Activated CD4-positive, alpha-beta T cell treated with anti-CD3 and anti-CD28 coated beads, Interleukin-2, amount 10 ng/mL, durations not matched to agents 7 days and 5 days (primary cell): ENCODE measurements at regions not wholly inside any gene's neighbourhood (a gene's known extent, or its start where the extent isn't known, plus 50 kb on each side); places are given as distances from the start of the nearest gene placed in this dataset.
A peak's percentile ranks its signal among the peaks of the same experiment; 100 is the strongest.

Experiments used
- CTCF ChIA-PET: fragments of 350-600 bp; sonication (Branson Sonifier 250); formaldehyde crosslinking; loops from one replicate; lab custom pipeline; 2021; ENCODE audit warnings: antibody characterized with exemption; lab: Charles Lee
- POLR2A ChIA-PET: fragments of 350-600 bp; sonication (Branson Sonifier 250); formaldehyde crosslinking; loops from one replicate; lab custom pipeline; 2021; ENCODE audit warnings: antibody characterized with exemption; lab: Charles Lee
- DNase-seq: peaks from one replicate; pipeline ENCODE4 v3.0.0-alpha.2; 2020
- H3K27ac Mint-ChIP-seq: one replicate; pipeline ENCODE4 v1.8.0; 2021; ENCODE audit warnings: mild to moderate bottlenecking, moderate library complexity, mixed read lengths
- H3K27me3 Mint-ChIP-seq: one replicate; pipeline ENCODE4 v1.8.0; 2021; ENCODE audit warnings: mixed read lengths
- H3K36me3 Mint-ChIP-seq: one replicate; pipeline ENCODE4 v1.8.0; 2021; ENCODE audit warnings: low read depth, mixed read lengths
- H3K4me1 Mint-ChIP-seq: one replicate; pipeline ENCODE4 v1.8.0; 2021; ENCODE audit warnings: mixed read lengths
- H3K4me3 Mint-ChIP-seq: one replicate; pipeline ENCODE4 v1.8.0; 2021; ENCODE audit warnings: mild to moderate bottlenecking, moderate library complexity, mixed read lengths
- H3K9me3 Mint-ChIP-seq: one replicate; pipeline ENCODE4 v1.8.0; 2021; ENCODE audit warnings: mixed read lengths

GRCh38 chr21:31502537-31503143 lies 156.9 kb upstream of the SOD1 start:
- Mint-ChIP-seq H3K9me3 (no peaks in the 10 kb centered on the region), H3K4me3 (no peak overlapping the region), H3K27me3 (peaks cover 15% of the 10 kb centered on the region), H3K36me3 (no peaks in the 10 kb centered on the region), H3K4me1 (peaks cover 24% of the 10 kb centered on the region), H3K27ac (no peak overlapping the region)
- ChIA-PET CTCF (no interaction called here), POLR2A (no interaction called here)
- no peak for DNase-seq

DNA sequence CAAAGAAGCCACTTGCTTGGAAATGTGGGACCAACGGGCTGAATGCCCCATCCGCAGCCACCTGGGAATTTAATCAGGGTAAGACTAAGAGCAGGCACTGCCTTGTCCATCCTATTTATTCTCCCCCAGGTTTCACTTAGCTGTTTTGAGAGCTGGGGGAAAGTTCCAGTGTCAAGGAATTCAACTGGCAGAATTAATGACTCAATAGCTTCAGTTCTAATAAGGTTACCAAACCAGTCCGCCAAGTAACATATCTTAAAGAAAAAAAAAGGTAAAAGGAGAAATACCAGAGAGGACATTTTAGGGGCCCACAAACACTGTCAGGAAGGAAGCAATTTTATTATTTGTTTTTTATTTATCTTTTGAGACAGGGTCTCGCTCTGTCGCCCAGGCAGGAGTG lies 157.6 kb upstream of the SOD1 start:
- POLR2A ChIA-PET, result no interaction called here
- Mint-ChIP-seq H3K9me3 (no peaks in the 10 kb centered on the region), H3K27ac (no peak overlapping the region), H3K36me3 (no peaks in the 10 kb centered on the region), H3K4me3 (no peak overlapping the region), H3K4me1 (peaks cover 21% of the 10 kb centered on the region), H3K27me3 (peaks cover 13% of the 10 kb centered on the region)
- CTCF ChIA-PET, result no interaction called here
- DNase-seq, result no peak

GRCh38 chr21:31500982-31501381 lies 156.9 kb upstream of the TIAM1 start:
- Mint-ChIP-seq H3K27ac (peak overlapping the region; percentile 27), H3K36me3 (no peaks in the 10 kb centered on the region), H3K27me3 (peaks cover 9% of the 10 kb centered on the region), H3K4me3 (no peak overlapping the region), H3K9me3 (no peaks in the 10 kb centered on the region), H3K4me1 (peaks cover 13% of the 10 kb centered on the region)
- no peak for DNase-seq
- ChIA-PET CTCF (interaction anchor here (1.4 kb wide), 1 partner anchor 80 kb away, joined by 4 read pairs; no protein-coding TSS in a partner anchor), POLR2A (no interaction called here)

- Mint-ChIP-seq H3K4me1 (peaks cover 6% of the 10 kb centered on the region), H3K36me3 (no peaks in the 10 kb centered on the region), H3K9me3 (no peaks in the 10 kb centered on the region), H3K27ac (no peak overlapping the region), H3K4me3 (no peak overlapping the region), H3K27me3 (peaks cover 4% of the 10 kb centered on the region)
- CTCF ChIA-PET, result interaction anchor here (1.4 kb wide), 1 partner anchor 81 kb away, joined by 4 read pairs; no protein-coding TSS in a partner anchor
- DNase-seq, result no peak
- POLR2A ChIA-PET, result no interaction called here
These were observed 156.0 kb upstream of the TIAM1 start for GRCh38 chr21:31500071-31500470.

- Mint-ChIP-seq H3K9me3 (no peaks in the 10 kb centered on the region), H3K4me3 (no peak overlapping the region), H3K4me1 (peaks cover 2% of the 10 kb centered on the region), H3K36me3 (no peaks in the 10 kb centered on the region), H3K27ac (no peak overlapping the region), H3K27me3 (no peaks in the 10 kb centered on the region)
- ChIA-PET CTCF (interaction anchor here (0.9 kb wide), 1 partner anchor 11 kb away, joined by 3 read pairs; no protein-coding TSS in a partner anchor), POLR2A (no interaction called here)
- DNase-seq, result no peak
These were observed 154.9 kb upstream of the TIAM1 start for GRCh38 chr21:31498985-31499384.

- H3K4me3 Mint-ChIP-seq, result no peak overlapping the region
- no peaks in the 10 kb centered on the region for H3K9me3 Mint-ChIP-seq
- no peak overlapping the region for H3K27ac Mint-ChIP-seq
- no peak for DNase-seq
- H3K36me3 Mint-ChIP-seq, result no peaks in the 10 kb centered on the region
- H3K4me1 Mint-ChIP-seq, result peaks cover 2% of the 10 kb centered on the region
- CTCF ChIA-PET, result interaction anchor here (0.8 kb wide), 1 partner anchor 9 kb away, joined by 3 read pairs; no protein-coding TSS in a partner anchor
- POLR2A ChIA-PET, result no interaction called here
- no peaks in the 10 kb centered on the region for H3K27me3 Mint-ChIP-seq
These were observed 153.9 kb upstream of the TIAM1 start for GRCh38 chr21:31497914-31498313.

GRCh38 chr21:31493350-31493880 lies 149.4 kb upstream of the TIAM1 start:
- no peak for DNase-seq
- Mint-ChIP-seq H3K36me3 (no peaks in the 10 kb centered on the region), H3K27me3 (no peaks in the 10 kb centered on the region)

GRCh38 chr21:31491617-31492016 lies 147.6 kb upstream of the TIAM1 start:
- no peak overlapping the region for H3K27ac Mint-ChIP-seq
- POLR2A ChIA-PET, result no interaction called here
- no peak for DNase-seq
- H3K4me1 Mint-ChIP-seq, result peaks cover 6% of the 10 kb centered on the region
- peaks cover 2% of the 10 kb centered on the region for H3K9me3 Mint-ChIP-seq
- H3K27me3 Mint-ChIP-seq, result no peaks in the 10 kb centered on the region
- H3K4me3 Mint-ChIP-seq, result no peak overlapping the region
- H3K36me3 Mint-ChIP-seq, result no peaks in the 10 kb centered on the region
- CTCF ChIA-PET, result no interaction called here

More at GRCh38 chr21:31493350-31493880, 149.4 kb upstream of the TIAM1 start:
- ChIA-PET POLR2A (no interaction called here), CTCF (interaction anchor here (0.7 to 1.3 kb wide), 2 partner anchors 32 to 66 kb away, joined by 3 to 4 read pairs; no protein-coding TSS in a partner anchor)
- Mint-ChIP-seq H3K27ac (no peak overlapping the region), H3K4me3 (no peak overlapping the region), H3K4me1 (peaks cover 6% of the 10 kb centered on the region), H3K9me3 (peaks cover 2% of the 10 kb centered on the region)

- ChIA-PET POLR2A (no interaction called here), CTCF (no interaction called here)
- Mint-ChIP-seq H3K9me3 (peaks cover 8% of the 10 kb centered on the region), H3K36me3 (no peaks in the 10 kb centered on the region), H3K4me3 (no peak overlapping the region), H3K27me3 (no peaks in the 10 kb centered on the region), H3K4me1 (peaks cover 6% of the 10 kb centered on the region), H3K27ac (no peak overlapping the region)
- DNase-seq, result no peak
These were observed 146.4 kb upstream of the TIAM1 start for GRCh38 chr21:31490443-31490842.

GRCh38 chr21:31489726-31490125 lies 145.7 kb upstream of the TIAM1 start:
- Mint-ChIP-seq H3K27me3 (no peaks in the 10 kb centered on the region), H3K4me3 (no peak overlapping the region), H3K27ac (no peak overlapping the region), H3K9me3 (peaks cover 15% of the 10 kb centered on the region), H3K36me3 (peaks cover 4% of the 10 kb centered on the region), H3K4me1 (peaks cover 6% of the 10 kb centered on the region)
- POLR2A ChIA-PET, result no interaction called here
- DNase-seq, result no peak
- CTCF ChIA-PET, result no interaction called here

DNA sequence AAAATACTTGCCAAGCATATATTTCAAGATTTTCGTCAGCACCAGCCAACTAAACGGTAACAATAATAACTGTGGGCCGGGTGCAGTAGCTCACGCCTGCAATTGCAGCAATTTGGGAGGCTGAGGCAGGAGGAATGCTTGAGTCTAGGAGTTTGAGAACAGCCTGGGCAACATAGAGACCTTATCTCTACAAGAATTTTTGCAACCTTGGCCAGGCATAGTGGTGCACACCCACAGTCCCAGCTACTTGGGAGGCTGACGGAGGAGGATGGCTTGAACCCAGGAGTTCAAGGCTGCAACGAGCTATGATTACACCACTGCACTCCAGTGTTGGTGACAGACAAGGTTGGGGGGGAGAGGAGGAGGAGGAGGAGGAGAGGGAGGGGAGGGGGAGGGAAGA lies 145.0 kb upstream of the TIAM1 start:
- H3K27ac Mint-ChIP-seq, result no peak overlapping the region
- POLR2A ChIA-PET, result no interaction called here
- H3K9me3 Mint-ChIP-seq, result peaks cover 16% of the 10 kb centered on the region
- peaks cover 6% of the 10 kb centered on the region for H3K4me1 Mint-ChIP-seq
- no peak for DNase-seq
- no peaks in the 10 kb centered on the region for H3K27me3 Mint-ChIP-seq
- CTCF ChIA-PET, result interaction anchor here (1.2 to 1.3 kb wide), 2 partner anchors 9 to 10 kb away, joined by 3 read pairs; no protein-coding TSS in a partner anchor
- no peak overlapping the region for H3K4me3 Mint-ChIP-seq
- H3K36me3 Mint-ChIP-seq, result peaks cover 5% of the 10 kb centered on the region

- no peak for DNase-seq
- H3K4me3 Mint-ChIP-seq, result no peak overlapping the region
- H3K27me3 Mint-ChIP-seq, result peaks cover 2% of the 10 kb centered on the region
- ChIA-PET CTCF (no interaction called here), POLR2A (no interaction called here)
- no peaks in the 10 kb centered on the region for H3K4me1 Mint-ChIP-seq
- H3K9me3 Mint-ChIP-seq, result peaks cover 37% of the 10 kb centered on the region
- H3K27ac Mint-ChIP-seq, result no peak overlapping the region
- H3K36me3 Mint-ChIP-seq, result peaks cover 12% of the 10 kb centered on the region
These were observed 140.2 kb upstream of the TIAM1 start for GRCh38 chr21:31484219-31484618.

DNA sequence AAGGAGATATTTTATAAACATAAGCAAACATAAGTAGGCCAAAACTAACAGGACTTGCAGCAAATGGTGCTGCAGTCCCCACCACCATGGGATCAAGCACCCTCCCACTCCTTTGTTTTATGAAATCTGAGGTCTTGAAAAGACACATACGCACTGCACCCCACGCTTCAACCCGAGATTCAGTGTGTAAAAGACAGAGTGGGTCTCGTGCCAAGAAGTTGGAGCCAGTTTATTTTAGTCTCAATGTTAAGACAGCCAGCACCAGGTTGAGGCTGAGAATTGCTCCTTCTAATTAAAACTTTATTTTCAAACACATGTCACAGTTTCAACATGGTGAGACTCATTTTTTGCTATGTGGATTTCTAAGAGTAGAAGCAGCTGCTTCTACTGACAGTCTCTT lies 139.1 kb upstream of the TIAM1 start:
- ChIA-PET POLR2A (no interaction called here), CTCF (no interaction called here)
- H3K36me3 Mint-ChIP-seq, result peaks cover 12% of the 10 kb centered on the region
- H3K4me1 Mint-ChIP-seq, result no peaks in the 10 kb centered on the region
- peaks cover 2% of the 10 kb centered on the region for H3K27me3 Mint-ChIP-seq
- no peak overlapping the region for H3K4me3 Mint-ChIP-seq
- DNase-seq, result no peak
- H3K27ac Mint-ChIP-seq, result no peak overlapping the region
- H3K9me3 Mint-ChIP-seq, result peaks cover 37% of the 10 kb centered on the region
